Prostate gland (tissue), 2 donors: ENCODE measurements at regions not wholly inside any gene's neighbourhood (a gene's known extent, or its start where the extent isn't known, plus 50 kb on each side); places are given as distances from the start of the nearest gene placed in this dataset.

Source experiments
- POLR2A ChIP-seq: fragments of 450-650 bp; IDR thresholded peaks from one replicate; pipeline ENCODE4 v1.6.1; 2016; ENCODE audit warnings: antibody characterized with exemption, mild to moderate bottlenecking
- POLR2AphosphoS5 ChIP-seq: sonication (generic); formaldehyde crosslinking; IDR thresholded peaks from one replicate; pipeline ENCODE4 v1.6.1; 2017; ENCODE audit warnings: antibody characterized with exemption
- TF ChIP-seq, protein P1 (sequence below), 4 experiments: fragments of 200-600 bp in 2 of 4; fragments of 450-650 bp in 2 of 4; sonication (generic) in 2 of 4; IDR thresholded peaks; 1 replicate in 3 of 4; 2 replicates in 1 of 4; pipeline ENCODE4 v1.5.1; 2016 to 2019; ENCODE audit warnings: antibody characterized with exemption in 4 of 4, mild to moderate bottlenecking in 2 of 4, moderate library complexity in 2 of 4

DNA sequence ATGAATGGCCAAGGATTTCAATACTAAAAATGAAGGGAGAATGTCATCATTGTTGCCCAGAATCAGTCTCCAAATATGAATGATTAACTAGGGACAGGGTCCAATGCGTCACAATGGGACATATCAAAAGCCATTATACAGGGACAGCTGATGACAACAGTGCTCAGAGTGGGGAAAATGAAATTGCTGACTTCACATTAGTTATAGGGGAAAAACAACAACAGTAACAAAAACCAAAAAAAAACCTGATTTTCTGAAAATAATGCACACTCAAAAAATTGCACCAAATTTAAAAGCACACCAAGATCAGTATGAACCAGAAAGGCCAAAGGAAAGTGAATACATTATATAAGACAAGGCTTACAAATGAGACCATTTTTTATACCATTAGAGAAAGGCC lies 353.2 kb upstream of the SOX5 start:
- TF ChIP-seq, protein P1, sequence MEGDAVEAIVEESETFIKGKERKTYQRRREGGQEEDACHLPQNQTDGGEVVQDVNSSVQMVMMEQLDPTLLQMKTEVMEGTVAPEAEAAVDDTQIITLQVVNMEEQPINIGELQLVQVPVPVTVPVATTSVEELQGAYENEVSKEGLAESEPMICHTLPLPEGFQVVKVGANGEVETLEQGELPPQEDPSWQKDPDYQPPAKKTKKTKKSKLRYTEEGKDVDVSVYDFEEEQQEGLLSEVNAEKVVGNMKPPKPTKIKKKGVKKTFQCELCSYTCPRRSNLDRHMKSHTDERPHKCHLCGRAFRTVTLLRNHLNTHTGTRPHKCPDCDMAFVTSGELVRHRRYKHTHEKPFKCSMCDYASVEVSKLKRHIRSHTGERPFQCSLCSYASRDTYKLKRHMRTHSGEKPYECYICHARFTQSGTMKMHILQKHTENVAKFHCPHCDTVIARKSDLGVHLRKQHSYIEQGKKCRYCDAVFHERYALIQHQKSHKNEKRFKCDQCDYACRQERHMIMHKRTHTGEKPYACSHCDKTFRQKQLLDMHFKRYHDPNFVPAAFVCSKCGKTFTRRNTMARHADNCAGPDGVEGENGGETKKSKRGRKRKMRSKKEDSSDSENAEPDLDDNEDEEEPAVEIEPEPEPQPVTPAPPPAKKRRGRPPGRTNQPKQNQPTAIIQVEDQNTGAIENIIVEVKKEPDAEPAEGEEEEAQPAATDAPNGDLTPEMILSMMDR (IDR thresholded peaks at IDR 0.05): no peak
- TF ChIP-seq POLR2A (no peak), POLR2AphosphoS5 (no peak)
